ENCODE measurements at regions not wholly inside any gene's neighbourhood (a gene's known extent, or its start where the extent isn't known, plus 50 kb on each side); places are given as distances from the start of the nearest gene placed in this dataset.
A peak's percentile ranks its signal among the peaks of the same experiment; 100 is the strongest.

- no peak for DNase-seq (ENCODE audit: low spot score)
Measured at GRCh38 chr4:123987408-123987807, 590.8 kb downstream of the SPRY1 start.

- DNase-seq (ENCODE audit: low spot score) = no peak
Measured at GRCh38 chr4:123990310-123990870, 593.8 kb downstream of the SPRY1 start.

- DNase-seq (ENCODE audit: low spot score) = no peak
Measured at GRCh38 chr4:123994917-123995316, 598.3 kb downstream of the SPRY1 start.

- DNase-seq (ENCODE audit: low spot score) = no peak
Measured at GRCh38 chr4:123995936-123996335, 599.3 kb downstream of the SPRY1 start.

GRCh38 chr4:123996718-123997510, 600.3 kb downstream of the SPRY1 start:
- DNase-seq (ENCODE audit: low spot score) = peak; percentile 40

GRCh38 chr4:123997776-123998449, 601.3 kb downstream of the SPRY1 start:
- no peak for DNase-seq (ENCODE audit: low spot score)

- no peak for DNase-seq (ENCODE audit: low spot score)
Measured at GRCh38 chr4:124000233-124000632, 603.6 kb downstream of the SPRY1 start.

GRCh38 chr4:124015766-124016165, 619.2 kb downstream of the SPRY1 start:
- DNase-seq (ENCODE audit: low spot score) = no peak

GRCh38 chr4:124017185-124017785, 620.7 kb downstream of the SPRY1 start:
- DNase-seq (ENCODE audit: low spot score) = no peak

GRCh38 chr4:124018383-124019317, 622.1 kb downstream of the SPRY1 start:
- DNase-seq (ENCODE audit: low spot score) = peak; percentile 41

- peak; percentile 12 for DNase-seq (ENCODE audit: low spot score)
Measured at GRCh38 chr4:124019749-124020549, 623.4 kb downstream of the SPRY1 start.

- DNase-seq (ENCODE audit: low spot score) = no peak
Measured at GRCh38 chr4:124025000-124025399, 628.4 kb downstream of the SPRY1 start.

- DNase-seq (ENCODE audit: low spot score) = no peak
Measured at GRCh38 chr4:124025428-124025827, 628.8 kb downstream of the SPRY1 start.

GRCh38 chr4:124028182-124028581, 631.6 kb downstream of the SPRY1 start:
- DNase-seq (ENCODE audit: low spot score) = no peak

GRCh38 chr4:124030147-124030546, 633.6 kb downstream of the SPRY1 start:
- no peak for DNase-seq (ENCODE audit: low spot score)

GRCh38 chr4:124032035-124032434, 635.4 kb downstream of the SPRY1 start:
- no peak for DNase-seq (ENCODE audit: low spot score)

GRCh38 chr4:124035364-124036041, 638.9 kb downstream of the SPRY1 start:
- DNase-seq (ENCODE audit: low spot score) = no peak

- DNase-seq (ENCODE audit: low spot score) = no peak
Measured at GRCh38 chr4:124037236-124037635, 640.6 kb downstream of the SPRY1 start.

- DNase-seq (ENCODE audit: low spot score) = no peak
Measured at GRCh38 chr4:124044330-124044729, 647.7 kb downstream of the SPRY1 start.

GRCh38 chr4:124044867-124045266, 648.3 kb downstream of the SPRY1 start:
- no peak for DNase-seq (ENCODE audit: low spot score)

Measured in Ammon's horn (tissue), 1 donor.